ENCODE measurements at regions not wholly inside any gene's neighbourhood (a gene's known extent, or its start where the extent isn't known, plus 50 kb on each side); places are given as distances from the start of the nearest gene placed in this dataset.
"Not testable (repeated sequence)": the region's sequence is repeated elsewhere in the genome, so short reads cannot be mapped to it uniquely, and the experiment has no call there.

GRCh38 chr6:85251300-85251699 is 198.6 kb upstream of the NT5E start:
- Histone ChIP-seq H3K36me3 (ENCODE audit: insufficient read depth) (no peaks in the 10 kb centered on the region), H3K27ac (ENCODE audit: low read depth) (no peak overlapping the region), H3K4me1 (ENCODE audit: insufficient read depth) (no peaks in the 10 kb centered on the region), H3K4me3 (ENCODE audit: low read depth, low read length) (no peak overlapping the region)
- no peak for DNase-seq (ENCODE audit: extremely low spot score)
- WGBS = 54% methylated on average over 1 of the region's 1 CpG

GRCh38 chr6:85250586-85251220 is 199.2 kb upstream of the NT5E start:
- Histone ChIP-seq H3K4me1 (ENCODE audit: insufficient read depth) (no peaks in the 10 kb centered on the region), H3K27ac (ENCODE audit: low read depth) (no peak overlapping the region), H3K4me3 (ENCODE audit: low read depth, low read length) (no peak overlapping the region), H3K36me3 (ENCODE audit: insufficient read depth) (no peaks in the 10 kb centered on the region)
- no peak for DNase-seq (ENCODE audit: extremely low spot score)
- 79% methylated on average over 5 of the region's 5 CpGs for WGBS

GRCh38 chr6:85245004-85245403 is 204.9 kb upstream of the NT5E start:
- Histone ChIP-seq H3K36me3 (ENCODE audit: insufficient read depth) (no peaks in the 10 kb centered on the region), H3K4me1 (ENCODE audit: insufficient read depth) (no peaks in the 10 kb centered on the region), H3K27ac (ENCODE audit: low read depth) (no peak overlapping the region), H3K4me3 (ENCODE audit: low read depth, low read length) (no peak overlapping the region)
- 84% methylated on average over 3 of the region's 3 CpGs for WGBS
- no peak for DNase-seq (ENCODE audit: extremely low spot score)

GRCh38 chr6:85241498-85242052 is 208.3 kb upstream of the NT5E start:
- no peaks in the 10 kb centered on the region for H3K4me1 ChIP-seq (ENCODE audit: insufficient read depth)
- 70% methylated on average over 1 of the region's 1 CpG for WGBS
- H3K4me3 ChIP-seq (ENCODE audit: low read depth, low read length) = no peak overlapping the region
- DNase-seq (ENCODE audit: extremely low spot score) = no peak
- H3K27ac ChIP-seq (ENCODE audit: low read depth) = no peak overlapping the region
- H3K36me3 ChIP-seq (ENCODE audit: insufficient read depth) = no peaks in the 10 kb centered on the region

- Histone ChIP-seq H3K27ac (ENCODE audit: low read depth) (no peak overlapping the region), H3K36me3 (ENCODE audit: insufficient read depth) (no peaks in the 10 kb centered on the region), H3K4me1 (ENCODE audit: insufficient read depth) (no peaks in the 10 kb centered on the region), H3K4me3 (ENCODE audit: low read depth, low read length) (no peak overlapping the region)
- DNase-seq (ENCODE audit: extremely low spot score) = no peak
- 74% methylated on average over 1 of the region's 1 CpG for WGBS
Observed at GRCh38 chr6:85240787-85241385, 209.0 kb upstream of the NT5E start.

- Histone ChIP-seq H3K27ac (ENCODE audit: low read depth) (no peak overlapping the region), H3K4me3 (ENCODE audit: low read depth, low read length) (no peak overlapping the region), H3K36me3 (ENCODE audit: insufficient read depth) (no peaks in the 10 kb centered on the region), H3K4me1 (ENCODE audit: insufficient read depth) (no peaks in the 10 kb centered on the region)
- DNase-seq (ENCODE audit: extremely low spot score) = no peak
- WGBS = 67% methylated on average over 3 of the region's 3 CpGs
Observed at GRCh38 chr6:85237478-85237877, 212.4 kb upstream of the NT5E start.

GRCh38 chr6:85236636-85237035 is 213.2 kb upstream of the NT5E start:
- no peaks in the 10 kb centered on the region for H3K36me3 ChIP-seq (ENCODE audit: insufficient read depth)
- DNase-seq (ENCODE audit: extremely low spot score) = no peak
- H3K27ac ChIP-seq (ENCODE audit: low read depth) = no peak overlapping the region
- H3K4me1 ChIP-seq (ENCODE audit: insufficient read depth) = no peaks in the 10 kb centered on the region
- 60% methylated on average over 3 of the region's 3 CpGs for WGBS
- no peak overlapping the region for H3K4me3 ChIP-seq (ENCODE audit: low read depth, low read length)

- not testable (repeated sequence) for H3K36me3 ChIP-seq (ENCODE audit: insufficient read depth); H3K27ac ChIP-seq (ENCODE audit: low read depth); H3K4me1 ChIP-seq (ENCODE audit: insufficient read depth); H3K4me3 ChIP-seq (ENCODE audit: low read depth, low read length); DNase-seq (ENCODE audit: extremely low spot score)
- 74% methylated on average over 1 of the region's 1 CpG for WGBS
Observed at GRCh38 chr6:85227345-85227744, 222.5 kb upstream of the NT5E start.

GRCh38 chr6:85212794-85213193 is 237.1 kb upstream of the NT5E start:
- not testable (repeated sequence) for H3K36me3 ChIP-seq (ENCODE audit: insufficient read depth); H3K4me1 ChIP-seq (ENCODE audit: insufficient read depth); H3K4me3 ChIP-seq (ENCODE audit: low read depth, low read length); H3K27ac ChIP-seq (ENCODE audit: low read depth); DNase-seq (ENCODE audit: extremely low spot score)
- WGBS = 22% methylated on average over 5 of the region's 5 CpGs

- DNase-seq (ENCODE audit: extremely low spot score) = no peak
- Histone ChIP-seq H3K4me1 (ENCODE audit: insufficient read depth) (no peaks in the 10 kb centered on the region), H3K27ac (ENCODE audit: low read depth) (no peak overlapping the region)
Observed at GRCh38 chr6:85195243-85195642, 254.6 kb upstream of the NT5E start.

GRCh38 chr6:85193339-85193738 is 256.5 kb upstream of the NT5E start:
- WGBS = 42% methylated on average over 3 of the region's 3 CpGs
- H3K36me3 ChIP-seq (ENCODE audit: insufficient read depth) = no peaks in the 10 kb centered on the region

More at GRCh38 chr6:85195243-85195642, 254.6 kb upstream of the NT5E start:
- Histone ChIP-seq H3K36me3 (ENCODE audit: insufficient read depth) (no peaks in the 10 kb centered on the region), H3K4me3 (ENCODE audit: low read depth, low read length) (no peak overlapping the region)

GRCh38 chr6:85192596-85192995 is 257.3 kb upstream of the NT5E start:
- Histone ChIP-seq H3K4me1 (ENCODE audit: insufficient read depth) (no peaks in the 10 kb centered on the region), H3K4me3 (ENCODE audit: low read depth, low read length) (no peak overlapping the region), H3K36me3 (ENCODE audit: insufficient read depth) (no peaks in the 10 kb centered on the region), H3K27ac (ENCODE audit: low read depth) (no peak overlapping the region)
- WGBS = 69% methylated on average over 4 of the region's 4 CpGs
- DNase-seq (ENCODE audit: extremely low spot score) = no peak

More at GRCh38 chr6:85193339-85193738, 256.5 kb upstream of the NT5E start:
- Histone ChIP-seq H3K4me1 (ENCODE audit: insufficient read depth) (no peaks in the 10 kb centered on the region), H3K4me3 (ENCODE audit: low read depth, low read length) (no peak overlapping the region), H3K27ac (ENCODE audit: low read depth) (no peak overlapping the region)
- DNase-seq (ENCODE audit: extremely low spot score) = no peak

- 79% methylated on average over 1 of the region's 1 CpG for WGBS
- H3K36me3 ChIP-seq (ENCODE audit: insufficient read depth) = no peaks in the 10 kb centered on the region
Observed at GRCh38 chr6:85192186-85192585, 257.7 kb upstream of the NT5E start.

GRCh38 chr6:85191656-85192055 is 258.2 kb upstream of the NT5E start:
- Histone ChIP-seq H3K36me3 (ENCODE audit: insufficient read depth) (no peaks in the 10 kb centered on the region), H3K4me1 (ENCODE audit: insufficient read depth) (no peaks in the 10 kb centered on the region), H3K4me3 (ENCODE audit: low read depth, low read length) (no peak overlapping the region), H3K27ac (ENCODE audit: low read depth) (no peak overlapping the region)
- WGBS = 81% methylated on average over 2 of the region's 2 CpGs
- no peak for DNase-seq (ENCODE audit: extremely low spot score)

More at GRCh38 chr6:85192186-85192585, 257.7 kb upstream of the NT5E start:
- Histone ChIP-seq H3K4me1 (ENCODE audit: insufficient read depth) (no peaks in the 10 kb centered on the region), H3K4me3 (ENCODE audit: low read depth, low read length) (no peak overlapping the region), H3K27ac (ENCODE audit: low read depth) (no peak overlapping the region)
- DNase-seq (ENCODE audit: extremely low spot score) = no peak

Measured in urinary bladder (tissue), 3 donors.